ENCODE measurements at regions not wholly inside any gene's neighbourhood (a gene's known extent, or its start where the extent isn't known, plus 50 kb on each side); places are given as distances from the start of the nearest gene placed in this dataset.

- no peak for TF ChIP-seq EZH2 (IDR thresholded peaks at IDR 0.05)
- no peak for TF ChIP-seq POLR2AphosphoS5 (IDR thresholded peaks at IDR 0.05; ENCODE audit: borderline replicate concordance, low read depth, low read length)
- no peak for TF ChIP-seq FOXP2 (optimal IDR thresholded peaks at IDR 0.05; ENCODE audit: control extremely low read depth, extremely low read length, insufficient read depth)
These were observed 63.2 kb upstream of the DUSP22 start for GRCh38 chr6:228881-229651.

Measured in SK-N-MC (cell line).